Kidney (tissue), 13 donors: ENCODE measurements at regions not wholly inside any gene's neighbourhood (a gene's known extent, or its start where the extent isn't known, plus 50 kb on each side); places are given as distances from the start of the nearest gene placed in this dataset.

Experiments used
- DNase-seq, 5 donors: peaks; one replicate each; pipeline ENCODE4 v3.0.0-alpha.2; 2013 to 2020
- FAIRE-seq: peaks from 2 replicates; lab custom pipeline; 2012; peaks lifted over from hg19 to GRCh38; lab: Jason Lieb, UNC
- H3K27ac ChIP-seq, 2 donors: one replicate each; pipeline ENCODE4 v1.7.0; 2013; ENCODE audit warnings: low read depth in 2 of 2, low read length in 2 of 2, inconsistent platforms in 1 of 2
- H3K27me3 ChIP-seq: one replicate; pipeline ENCODE4 v1.7.1; 2013; ENCODE audit warnings: low read length, inconsistent platforms; ENCODE audit not compliant: control insufficient read depth, insufficient read depth
- H3K36me3 ChIP-seq, 3 donors: one replicate each; pipeline versions ENCODE4 v1.7.0 to v1.7.1; 2013; ENCODE audit warnings: low read length in 3 of 3, control low read depth in 1 of 3, inconsistent platforms in 1 of 3; ENCODE audit not compliant: insufficient read depth in 3 of 3, control insufficient read depth in 2 of 3
- H3K4me1 ChIP-seq, 3 donors: one replicate each; pipeline versions ENCODE4 v1.7.0 to v1.7.1; 2013; ENCODE audit warnings: low read length in 3 of 3, inconsistent platforms in 1 of 3, low read depth in 1 of 3; ENCODE audit not compliant: control insufficient read depth in 2 of 3, insufficient read depth in 2 of 3
- H3K4me3 ChIP-seq, 3 donors: one replicate each; pipeline versions ENCODE4 v1.7.0 to v1.8.1; 2013; ENCODE audit warnings: low read length in 3 of 3, control low read depth in 1 of 3, inconsistent platforms in 1 of 3
- H3K9ac ChIP-seq, 3 donors: one replicate each; pipeline versions ENCODE4 v1.7.0 to v1.7.1; 2013; ENCODE audit warnings: low read length in 3 of 3, control low read depth in 1 of 3, inconsistent platforms in 1 of 3
- H3K9me3 ChIP-seq, 3 donors: one replicate each; pipeline versions ENCODE4 v1.7.0 to v1.7.1; 2013; ENCODE audit warnings: low read length in 3 of 3, control low read depth in 1 of 3, inconsistent platforms in 1 of 3; ENCODE audit not compliant: control insufficient read depth in 2 of 3, insufficient read depth in 1 of 3
- CTCF ChIP-seq: IDR thresholded peaks from 3 replicates; pipeline ENCODE4 v1.5.1; 2012; ENCODE audit warnings: mild to moderate bottlenecking, moderate library complexity, borderline replicate concordance; ENCODE audit not compliant: insufficient read depth; ENCODE audit errors: extremely low read depth
- intact Hi-C: fragments of 100-400 bp; cut with DNase I; formaldehyde crosslinking; loops from one replicate; pipeline ENCODE4 v1.11.1; 2022
- donor health status: control.
- donor health status: control.
- donor health status: control.
- donor health status: control.
- donor health status: control.
- donor health status: DM: yes; HTN: yes; CAD: no.
- donor health status: Normal renal cell carcinoma (clear cell type).

GRCh38 chr6:126824226-126824625 is 294.2 kb upstream of the RSPO3 start:
- Histone ChIP-seq H3K36me3 (no peaks in the 10 kb centered on the region), H3K4me1 (no peaks in the 10 kb centered on the region), H3K27ac (no peak overlapping the region), H3K4me3 (no peak overlapping the region), H3K9ac (no peak overlapping the region), H3K9me3 (no peaks in the 10 kb centered on the region), H3K27me3 (no peaks in the 10 kb centered on the region)
- FAIRE-seq, result no peak
- intact Hi-C loops, result no loop called here
- DNase-seq, result no peak
- no peak for TF ChIP-seq CTCF

- FAIRE-seq, result no peak
- DNase-seq, result no peak
- no peaks in the 10 kb centered on the region for H3K36me3 ChIP-seq
- no peak overlapping the region for H3K9ac ChIP-seq
- no peak overlapping the region for H3K4me3 ChIP-seq
- no peaks in the 10 kb centered on the region for H3K4me1 ChIP-seq
- H3K9me3 ChIP-seq, result no peaks in the 10 kb centered on the region
- H3K27me3 ChIP-seq, result no peaks in the 10 kb centered on the region
- no peak overlapping the region for H3K27ac ChIP-seq
- TF ChIP-seq CTCF, result no peak
- intact Hi-C loops, result no loop called here
Measured at GRCh38 chr6:126824815-126825214, 293.7 kb upstream of the RSPO3 start.

- intact Hi-C loops, result no loop called here
- Histone ChIP-seq H3K4me1 (no peaks in the 10 kb centered on the region), H3K4me3 (no peak overlapping the region), H3K27me3 (no peaks in the 10 kb centered on the region), H3K27ac (no peak overlapping the region), H3K9me3 (no peaks in the 10 kb centered on the region), H3K36me3 (no peaks in the 10 kb centered on the region), H3K9ac (no peak overlapping the region)
- DNase-seq, result no peak
- no peak for FAIRE-seq
- no peak for TF ChIP-seq CTCF
Measured at GRCh38 chr6:126826166-126826714, 292.2 kb upstream of the RSPO3 start.

GRCh38 chr6:126831461-126831860 is 287.0 kb upstream of the RSPO3 start:
- DNase-seq, result no peak
- no peak for FAIRE-seq

More at GRCh38 chr6:126831461-126831860, 287.0 kb upstream of the RSPO3 start:
- no peak for TF ChIP-seq CTCF
- H3K27me3 ChIP-seq, result no peaks in the 10 kb centered on the region
- H3K9me3 ChIP-seq, result no peaks in the 10 kb centered on the region
- H3K4me3 ChIP-seq, result no peak overlapping the region
- H3K4me1 ChIP-seq, result no peaks in the 10 kb centered on the region
- intact Hi-C loops, result no loop called here
- H3K9ac ChIP-seq, result no peak overlapping the region
- no peak overlapping the region for H3K27ac ChIP-seq
- H3K36me3 ChIP-seq, result no peaks in the 10 kb centered on the region
